Ecto neural progenitor cell (in vitro differentiated cells): ENCODE measurements at regions not wholly inside any gene's neighbourhood (a gene's known extent, or its start where the extent isn't known, plus 50 kb on each side); places are given as distances from the start of the nearest gene placed in this dataset.
A peak's percentile ranks its signal among the peaks of the same experiment; 100 is the strongest.
"Not testable (repeated sequence)": the region's sequence is repeated elsewhere in the genome, so short reads cannot be mapped to it uniquely, and the experiment has no call there.

Experiments used
- DNase-seq: peaks from one replicate; pipeline ENCODE4 v3.0.0-alpha.2; 2018; ENCODE audit warnings: low spot score

DNA sequence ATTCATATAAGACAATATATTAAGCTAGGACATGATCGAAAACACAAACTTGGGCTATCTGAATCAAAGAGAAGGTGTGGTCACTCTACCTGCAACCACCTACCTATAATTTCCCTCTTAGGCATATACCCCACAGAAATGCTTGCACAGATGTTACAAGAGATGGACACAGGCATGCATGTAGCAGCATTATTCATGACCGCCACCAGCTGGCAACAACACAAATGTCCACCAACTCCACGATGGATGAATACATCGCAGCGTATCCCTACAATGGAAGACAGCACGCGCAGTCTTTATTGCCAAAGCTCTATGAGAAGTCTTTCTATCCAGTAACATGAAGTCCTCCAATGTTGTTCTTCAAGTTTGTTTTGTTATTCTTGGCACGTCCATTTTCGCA is 90.8 kb downstream of the ARL4C start:
- DNase-seq: no peak

GRCh38 chr2:234405462-234405861 is 91.4 kb downstream of the ARL4C start:
- no peak for DNase-seq

DNA sequence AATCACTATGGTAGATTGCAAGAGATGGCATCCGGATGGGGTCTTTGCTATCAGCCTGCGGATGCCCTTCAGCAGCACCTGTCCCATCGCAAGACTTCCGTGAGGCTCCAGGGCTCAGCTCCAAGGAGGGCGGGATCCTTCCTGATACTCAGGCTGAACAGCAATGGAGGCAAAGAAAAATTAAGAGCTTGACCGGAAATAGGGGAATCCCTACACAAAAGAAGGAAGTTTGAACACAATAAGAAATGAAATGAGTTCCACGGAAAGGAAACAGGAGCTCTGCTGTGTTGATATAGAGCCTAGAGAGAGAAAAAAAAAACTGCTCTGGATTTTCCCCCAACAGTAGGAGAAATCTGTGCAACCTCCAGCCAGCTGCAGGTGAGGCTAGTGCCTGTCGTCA is 91.9 kb downstream of the ARL4C start:
- DNase-seq: no peak

GRCh38 chr2:234403751-234404150 is 93.1 kb downstream of the ARL4C start:
- DNase-seq: no peak

- no peak for DNase-seq
These were observed 93.8 kb downstream of the ARL4C start for GRCh38 chr2:234403074-234403473.

DNA sequence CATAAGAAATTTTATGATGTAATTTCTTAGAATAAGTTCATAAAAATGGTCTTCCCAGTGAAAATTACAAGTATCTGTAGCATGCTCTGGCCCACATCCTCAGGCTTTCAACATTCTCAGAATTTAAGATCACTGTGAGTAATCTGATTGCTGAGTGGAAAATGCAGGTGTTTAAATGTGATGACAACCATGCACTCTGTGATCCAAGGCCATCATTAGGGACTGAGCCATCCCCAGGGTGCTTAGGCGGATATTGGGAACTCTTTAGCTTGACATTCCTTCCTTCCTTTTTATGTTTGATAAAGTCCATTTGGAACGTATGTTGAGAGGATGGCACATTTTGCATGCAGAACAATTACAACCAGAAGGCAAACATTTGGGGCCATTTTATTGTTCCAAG is 95.5 kb downstream of the ARL4C start:
- no peak for DNase-seq

DNA sequence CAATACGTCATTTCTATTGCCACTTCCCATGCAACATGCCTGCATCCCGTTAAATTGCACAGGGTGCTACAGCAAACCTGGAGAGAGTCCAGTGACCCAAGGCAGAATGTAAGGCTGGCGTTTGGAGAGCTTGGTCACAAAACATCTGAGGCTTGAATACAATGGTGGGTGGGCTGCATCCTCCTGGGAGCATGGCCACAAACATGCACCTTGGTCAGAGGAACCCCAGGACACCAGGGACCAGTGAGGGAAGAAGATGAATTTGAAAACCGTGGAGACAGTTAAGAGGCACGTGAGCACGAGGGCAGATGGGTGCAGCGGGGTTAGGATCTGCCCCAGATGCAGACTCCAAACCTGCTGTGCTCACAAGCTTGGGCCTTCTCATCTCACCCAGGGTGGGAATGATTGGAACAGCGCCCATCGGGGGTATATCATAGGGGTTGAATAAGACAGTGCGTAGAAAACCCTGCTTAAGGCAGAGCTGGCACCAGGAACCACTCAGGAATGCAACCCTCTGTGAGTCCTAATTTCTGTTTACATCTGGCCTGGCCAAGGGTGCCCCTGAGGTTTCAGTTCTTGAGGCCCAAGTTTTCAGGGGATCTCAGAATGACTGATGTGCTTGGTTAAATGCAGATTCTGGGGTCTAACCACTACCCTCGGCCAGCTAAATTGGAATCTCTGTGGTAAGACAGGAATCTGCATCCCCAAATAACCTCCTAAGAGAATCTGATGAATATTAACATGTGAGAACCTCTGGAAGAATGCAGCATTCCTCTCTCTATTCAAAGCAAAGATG is 97.2 kb downstream of the ARL4C start:
- DNase-seq: no peak

- DNase-seq: no peak
These were observed 98.3 kb downstream of the ARL4C start for GRCh38 chr2:234398531-234398930.

DNA sequence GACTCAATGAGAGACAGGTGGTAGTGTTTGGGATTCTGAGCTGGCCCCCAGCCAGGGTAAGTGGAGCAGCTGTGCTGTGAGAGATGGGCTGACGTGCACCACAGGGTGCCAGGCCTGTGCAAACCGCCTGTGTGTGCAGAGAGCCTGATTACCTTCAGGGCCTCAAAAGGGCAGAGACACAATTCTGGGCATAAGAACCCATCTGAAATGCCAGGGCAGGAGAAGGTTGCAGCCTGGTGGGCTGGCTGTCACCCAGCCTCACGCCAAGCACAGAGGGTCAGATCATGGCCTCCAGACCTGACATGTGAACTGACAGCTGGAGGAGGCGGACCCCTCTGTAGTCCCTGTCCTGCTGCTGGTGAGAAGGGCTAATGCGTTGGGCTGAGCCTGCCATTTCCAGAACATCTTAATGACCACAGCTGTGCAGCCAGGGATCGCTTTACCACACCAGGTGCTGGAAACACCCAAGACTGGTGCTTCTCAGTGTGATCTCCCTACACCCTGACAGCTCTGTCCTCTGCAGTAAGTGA is 100.9 kb downstream of the ARL4C start:
- DNase-seq: no peak

DNA sequence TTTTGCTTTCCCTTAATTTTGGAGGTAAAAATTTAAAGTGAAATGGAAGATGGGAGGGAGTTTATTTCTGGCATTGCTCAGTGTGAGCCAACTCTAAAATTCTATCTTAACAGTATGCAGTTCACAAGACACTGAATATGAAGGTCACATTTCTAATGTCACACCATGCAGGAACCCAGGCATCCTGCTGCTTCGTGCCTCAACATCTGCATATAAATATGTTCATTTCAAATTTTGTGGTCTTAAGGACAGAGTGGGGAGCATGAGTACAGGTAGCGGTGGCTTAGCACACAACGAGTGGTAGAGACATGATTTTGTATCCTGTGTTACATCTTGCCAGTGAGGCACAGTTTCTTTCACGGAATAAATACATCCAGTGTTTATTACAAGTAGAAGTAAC is 102.4 kb downstream of the ARL4C start:
- DNase-seq: no peak

- DNase-seq: no peak
These were observed 103.5 kb downstream of the ARL4C start for GRCh38 chr2:234393354-234393753.

DNA sequence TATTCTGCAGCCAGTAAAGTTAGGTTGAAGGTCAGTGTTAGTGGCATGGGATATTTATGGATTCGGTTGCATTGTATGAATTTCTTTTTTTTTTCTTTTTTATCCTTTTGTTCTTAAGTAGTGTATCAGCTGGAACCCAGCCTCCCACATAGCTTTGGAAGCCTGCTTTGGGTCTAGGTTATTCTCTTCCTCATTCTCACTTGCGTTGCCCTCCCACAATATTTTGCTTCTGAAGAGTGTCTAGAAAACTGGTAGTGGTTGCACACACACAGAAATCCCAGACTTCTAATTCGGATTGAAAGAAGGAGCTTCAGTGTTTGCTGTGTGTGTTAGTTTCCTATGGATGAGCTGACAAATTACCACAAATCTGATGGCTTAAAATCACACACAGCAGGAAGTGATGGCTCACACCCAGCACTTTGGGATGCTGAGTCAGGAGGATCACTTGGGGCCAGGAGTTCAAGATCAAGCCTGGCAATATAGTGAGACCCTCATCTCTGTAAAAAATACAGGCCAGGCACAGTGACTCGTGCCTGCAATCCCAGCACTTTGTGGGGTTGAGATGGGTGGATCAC is 104.8 kb downstream of the ARL4C start:
- no peak for DNase-seq

- DNase-seq: no peak
These were observed 105.3 kb downstream of the ARL4C start for GRCh38 chr2:234391625-234392024.

DNA sequence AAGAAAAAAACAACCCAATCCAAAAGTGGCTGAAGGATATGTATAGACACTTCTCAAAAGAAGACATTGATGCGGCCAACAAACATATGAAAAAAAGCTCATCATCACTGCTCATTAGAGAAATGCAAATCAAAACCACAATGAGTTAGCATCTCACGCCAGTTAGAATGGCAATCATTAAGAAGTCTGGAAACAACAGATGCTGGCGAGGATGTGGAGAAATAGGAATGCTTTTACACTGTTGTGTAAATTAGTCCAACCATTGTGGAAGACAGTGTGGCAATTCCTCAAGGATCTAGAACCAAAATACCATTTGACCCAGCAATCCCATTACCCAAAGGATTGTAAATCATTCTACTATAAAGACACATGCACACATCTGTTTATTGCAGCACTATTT is 107.2 kb downstream of the ARL4C start:
- DNase-seq: not testable (repeated sequence)

- no peak for DNase-seq
These were observed 108.3 kb downstream of the ARL4C start for GRCh38 chr2:234388591-234388990.

DNA sequence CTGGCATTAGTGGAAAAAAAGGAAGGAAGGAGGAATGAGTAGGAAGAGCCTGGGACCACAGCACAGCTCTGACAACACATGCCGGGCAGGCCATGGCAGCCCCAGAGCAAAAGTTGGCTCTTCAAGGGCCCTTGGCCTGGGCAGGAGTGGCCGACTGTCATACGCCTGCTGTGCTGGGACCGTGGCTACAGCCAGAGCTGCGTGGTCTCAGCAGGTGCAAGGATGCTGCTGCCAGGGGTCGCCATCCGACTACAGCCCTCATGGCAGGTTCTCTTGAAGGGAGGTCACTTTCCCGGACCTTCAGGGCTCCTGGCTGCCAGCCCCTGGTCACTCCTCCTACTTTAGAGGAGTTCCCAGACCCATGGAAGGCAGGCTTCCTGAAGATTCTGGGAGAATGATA is 109.9 kb downstream of the ARL4C start:
- DNase-seq: no peak

GRCh38 chr2:234382131-234382530 is 114.8 kb downstream of the ARL4C start:
- no peak for DNase-seq

DNA sequence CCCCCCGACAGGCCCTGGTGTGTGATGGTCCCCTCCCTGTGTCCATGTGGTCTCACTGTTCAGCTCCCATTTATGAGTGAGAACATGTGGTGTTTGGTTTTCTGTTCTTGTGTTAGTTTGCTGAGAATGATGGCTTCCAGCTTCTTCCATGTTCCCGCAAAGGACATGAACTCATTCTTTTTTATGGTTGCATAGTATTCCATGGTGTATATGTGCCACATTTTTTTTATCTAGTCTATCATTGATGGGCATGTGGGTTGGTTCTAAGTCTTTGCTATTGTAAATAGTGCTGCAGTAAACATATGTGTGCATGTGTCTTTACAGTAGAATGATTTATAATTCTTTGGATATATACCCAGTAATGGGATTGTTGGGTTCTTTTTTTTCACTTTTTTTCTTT is 117.9 kb downstream of the ARL4C start:
- not testable (repeated sequence) for DNase-seq

DNA sequence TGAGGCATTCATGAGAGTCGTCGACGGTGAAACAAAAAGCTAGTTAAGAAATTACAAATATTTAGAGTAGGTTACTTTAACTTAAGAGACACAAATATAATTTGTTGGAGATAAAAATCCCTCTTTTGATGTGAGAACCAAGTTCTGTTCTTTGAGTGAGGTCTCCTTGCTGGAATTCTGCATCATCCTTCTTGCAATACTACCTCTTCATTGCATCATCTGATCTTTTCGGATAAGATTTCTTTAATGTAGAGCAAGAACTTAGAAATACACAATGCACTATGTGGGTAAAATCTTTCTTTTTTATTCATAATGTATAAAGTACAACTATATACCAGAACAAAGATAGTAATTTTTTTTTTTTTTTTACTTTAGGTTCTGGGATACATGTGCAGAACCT is 118.4 kb downstream of the ARL4C start:
- no peak for DNase-seq

DNA sequence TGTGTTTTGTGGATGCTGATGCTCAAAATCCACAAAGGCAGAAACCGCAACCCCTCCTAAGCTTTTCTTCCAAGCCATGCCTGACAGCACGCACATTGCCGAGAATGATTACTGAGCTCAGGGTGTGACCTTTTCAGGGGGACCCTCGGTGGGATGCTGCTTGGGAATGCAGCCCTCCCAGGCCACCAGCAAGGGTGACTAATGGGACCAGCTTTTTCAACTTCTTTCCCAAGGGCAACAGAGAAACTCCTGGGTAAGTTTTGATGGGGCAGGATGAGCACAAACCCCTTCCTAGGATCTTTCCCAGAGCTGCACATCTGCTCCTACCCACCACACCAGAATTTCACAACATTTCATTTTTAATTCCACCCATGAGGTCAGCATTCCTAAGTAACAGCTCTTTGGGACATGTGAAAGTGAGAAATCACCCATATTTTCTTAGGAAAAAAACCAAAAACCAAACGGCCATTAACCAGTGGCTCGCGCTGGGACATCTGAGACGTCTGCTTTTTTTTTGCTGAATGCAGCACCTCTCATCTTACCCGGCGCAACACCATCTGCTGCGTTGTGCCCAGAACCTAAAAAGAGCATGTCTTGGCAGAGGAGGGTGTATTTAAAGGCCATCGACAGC is 119.0 kb downstream of the ARL4C start:
- DNase-seq: peak; percentile 66

GRCh38 chr2:234376229-234376628 is 120.7 kb downstream of the ARL4C start:
- DNase-seq: no peak

- no peak for DNase-seq
These were observed 121.6 kb downstream of the ARL4C start for GRCh38 chr2:234375176-234375880.

GRCh38 chr2:234374736-234375135 is 122.1 kb downstream of the ARL4C start:
- DNase-seq: no peak
